ENCODE measurements at regions not wholly inside any gene's neighbourhood (a gene's known extent, or its start where the extent isn't known, plus 50 kb on each side); places are given as distances from the start of the nearest gene placed in this dataset.

- intact Hi-C loops (cut with DNase I; ENCODE audit: low total_unique reads) = no loop called here
- Histone ChIP-seq H3K9me3 (no peaks in the 10 kb centered on the region), H3K4me1 (no peaks in the 10 kb centered on the region), H3K27ac (no peak overlapping the region), H3K4me3 (no peak overlapping the region), H3K27me3 (no peaks in the 10 kb centered on the region), H3K36me3 (no peaks in the 10 kb centered on the region)
- DNase-seq = no peak
- TF ChIP-seq CTCF (IDR thresholded peaks at IDR 0.05) = no peak
Measured at GRCh38 chr4:66035701-66036100, 365.4 kb upstream of the EPHA5 start.

GRCh38 chr4:66034671-66035070 is 364.4 kb upstream of the EPHA5 start:
- Histone ChIP-seq H3K27me3 (no peaks in the 10 kb centered on the region), H3K36me3 (no peaks in the 10 kb centered on the region), H3K27ac (no peak overlapping the region), H3K4me3 (no peak overlapping the region), H3K4me1 (no peaks in the 10 kb centered on the region), H3K9me3 (no peaks in the 10 kb centered on the region)
- no peak for TF ChIP-seq CTCF (IDR thresholded peaks at IDR 0.05)
- intact Hi-C loops (cut with DNase I; ENCODE audit: low total_unique reads) = no loop called here
- no peak for DNase-seq

- Histone ChIP-seq H3K36me3 (no peaks in the 10 kb centered on the region), H3K27me3 (no peaks in the 10 kb centered on the region), H3K4me3 (no peak overlapping the region), H3K4me1 (no peaks in the 10 kb centered on the region), H3K9me3 (no peaks in the 10 kb centered on the region), H3K27ac (no peak overlapping the region)
- no peak for DNase-seq
- intact Hi-C loops (cut with DNase I; ENCODE audit: low total_unique reads) = no loop called here
- no peak for TF ChIP-seq CTCF (IDR thresholded peaks at IDR 0.05)
Measured at GRCh38 chr4:66034262-66034661, 364.0 kb upstream of the EPHA5 start.

- no peak for TF ChIP-seq CTCF (IDR thresholded peaks at IDR 0.05)
- H3K4me3 ChIP-seq = no peak overlapping the region
- intact Hi-C loops (cut with DNase I; ENCODE audit: low total_unique reads) = no loop called here
- no peaks in the 10 kb centered on the region for H3K4me1 ChIP-seq
- H3K36me3 ChIP-seq = no peaks in the 10 kb centered on the region
- H3K27me3 ChIP-seq = no peaks in the 10 kb centered on the region
- no peak overlapping the region for H3K27ac ChIP-seq
- no peak for DNase-seq
- no peaks in the 10 kb centered on the region for H3K9me3 ChIP-seq
Measured at GRCh38 chr4:66032571-66032970, 362.3 kb upstream of the EPHA5 start.

GRCh38 chr4:66028668-66029067 is 358.4 kb upstream of the EPHA5 start:
- no peaks in the 10 kb centered on the region for H3K36me3 ChIP-seq
- no peaks in the 10 kb centered on the region for H3K9me3 ChIP-seq
- no peak overlapping the region for H3K4me3 ChIP-seq
- no peak for TF ChIP-seq CTCF (IDR thresholded peaks at IDR 0.05)
- no peak for DNase-seq
- H3K4me1 ChIP-seq = no peaks in the 10 kb centered on the region
- no peak overlapping the region for H3K27ac ChIP-seq
- no peaks in the 10 kb centered on the region for H3K27me3 ChIP-seq
- intact Hi-C loops (cut with DNase I; ENCODE audit: low total_unique reads) = no loop called here

GRCh38 chr4:66023061-66023460 is 352.8 kb upstream of the EPHA5 start:
- Histone ChIP-seq H3K36me3 (no peaks in the 10 kb centered on the region), H3K4me3 (no peak overlapping the region), H3K27me3 (no peaks in the 10 kb centered on the region), H3K27ac (no peak overlapping the region), H3K9me3 (no peaks in the 10 kb centered on the region), H3K4me1 (no peaks in the 10 kb centered on the region)
- intact Hi-C loops (cut with DNase I; ENCODE audit: low total_unique reads) = no loop called here
- no peak for TF ChIP-seq CTCF (IDR thresholded peaks at IDR 0.05)
- DNase-seq = no peak
